ENCODE measurements at regions not wholly inside any gene's neighbourhood (a gene's known extent, or its start where the extent isn't known, plus 50 kb on each side); places are given as distances from the start of the nearest gene placed in this dataset.

GRCh38 chr11:11769362-11769761 is 72.4 kb upstream of the USP47 start:
- TF ChIP-seq, protein P1, sequence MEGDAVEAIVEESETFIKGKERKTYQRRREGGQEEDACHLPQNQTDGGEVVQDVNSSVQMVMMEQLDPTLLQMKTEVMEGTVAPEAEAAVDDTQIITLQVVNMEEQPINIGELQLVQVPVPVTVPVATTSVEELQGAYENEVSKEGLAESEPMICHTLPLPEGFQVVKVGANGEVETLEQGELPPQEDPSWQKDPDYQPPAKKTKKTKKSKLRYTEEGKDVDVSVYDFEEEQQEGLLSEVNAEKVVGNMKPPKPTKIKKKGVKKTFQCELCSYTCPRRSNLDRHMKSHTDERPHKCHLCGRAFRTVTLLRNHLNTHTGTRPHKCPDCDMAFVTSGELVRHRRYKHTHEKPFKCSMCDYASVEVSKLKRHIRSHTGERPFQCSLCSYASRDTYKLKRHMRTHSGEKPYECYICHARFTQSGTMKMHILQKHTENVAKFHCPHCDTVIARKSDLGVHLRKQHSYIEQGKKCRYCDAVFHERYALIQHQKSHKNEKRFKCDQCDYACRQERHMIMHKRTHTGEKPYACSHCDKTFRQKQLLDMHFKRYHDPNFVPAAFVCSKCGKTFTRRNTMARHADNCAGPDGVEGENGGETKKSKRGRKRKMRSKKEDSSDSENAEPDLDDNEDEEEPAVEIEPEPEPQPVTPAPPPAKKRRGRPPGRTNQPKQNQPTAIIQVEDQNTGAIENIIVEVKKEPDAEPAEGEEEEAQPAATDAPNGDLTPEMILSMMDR (IDR thresholded peaks at IDR 0.05) = no peak
- TF ChIP-seq ZFX (IDR thresholded peaks at IDR 0.05; ENCODE audit: borderline replicate concordance) = no peak
